Urinary bladder (tissue), 3 donors: ENCODE measurements at regions not wholly inside any gene's neighbourhood (a gene's known extent, or its start where the extent isn't known, plus 50 kb on each side); places are given as distances from the start of the nearest gene placed in this dataset.

Experiments
- DNase-seq: peaks from one replicate; pipeline ENCODE4 v3.0.0-alpha.2; 2015; ENCODE audit errors: extremely low spot score
- H3K27ac ChIP-seq: one replicate; pipeline ENCODE4 v1.5.1; 2013; ENCODE audit warnings: low read depth, mild to moderate bottlenecking, moderate library complexity
- H3K36me3 ChIP-seq: one replicate; pipeline ENCODE4 v1.6.1; 2013; ENCODE audit warnings: mild to moderate bottlenecking, moderate library complexity; ENCODE audit not compliant: insufficient read depth
- H3K4me1 ChIP-seq: one replicate; pipeline ENCODE4 v1.6.1; 2013; ENCODE audit warnings: mild to moderate bottlenecking, moderate library complexity; ENCODE audit not compliant: insufficient read depth
- H3K4me3 ChIP-seq: one replicate; pipeline ENCODE4 v1.5.1; 2013; ENCODE audit warnings: low read depth, low read length
- WGBS: extraction: QIAGEN DNeasy Blood & Tissue Kit; methylation state at CpG from one replicate; pipeline ENCODE4 v1.1.7; 2013; 5-methylcytosine and 5-hydroxymethylcytosine counted together
- donor health status: healthy with polysubstance abuse.
- donor health status: healthy.

GRCh38 chr7:68680235-68680872, 917.9 kb upstream of the AUTS2 start:
- Histone ChIP-seq H3K27ac (no peak overlapping the region), H3K4me3 (no peak overlapping the region), H3K36me3 (no peaks in the 10 kb centered on the region), H3K4me1 (no peaks in the 10 kb centered on the region)
- 73% methylated on average over 1 of the region's 1 CpG for WGBS
- no peak for DNase-seq

GRCh38 chr7:68682910-68683309, 915.4 kb upstream of the AUTS2 start:
- Histone ChIP-seq H3K36me3 (no peaks in the 10 kb centered on the region), H3K27ac (no peak overlapping the region), H3K4me1 (no peaks in the 10 kb centered on the region), H3K4me3 (no peak overlapping the region)
- DNase-seq = no peak
- 39% methylated on average over 5 of the region's 5 CpGs for WGBS

- 86% methylated on average over 8 of the region's 8 CpGs for WGBS
- DNase-seq = no peak
- H3K36me3 ChIP-seq = no peaks in the 10 kb centered on the region
Observed at GRCh38 chr7:68684246-68684839, 913.9 kb upstream of the AUTS2 start.

GRCh38 chr7:68684996-68685395, 913.3 kb upstream of the AUTS2 start:
- H3K4me3 ChIP-seq = no peak overlapping the region
- H3K36me3 ChIP-seq = no peaks in the 10 kb centered on the region
- no peaks in the 10 kb centered on the region for H3K4me1 ChIP-seq
- no peak for DNase-seq
- no peak overlapping the region for H3K27ac ChIP-seq
- 88% methylated on average over 7 of the region's 7 CpGs for WGBS

More at GRCh38 chr7:68684246-68684839, 913.9 kb upstream of the AUTS2 start:
- no peak overlapping the region for H3K4me3 ChIP-seq
- no peaks in the 10 kb centered on the region for H3K4me1 ChIP-seq
- H3K27ac ChIP-seq = no peak overlapping the region

- H3K4me1 ChIP-seq = no peaks in the 10 kb centered on the region
- no peak overlapping the region for H3K4me3 ChIP-seq
- H3K27ac ChIP-seq = no peak overlapping the region
- DNase-seq = no peak
- 58% methylated on average over 8 of the region's 8 CpGs for WGBS
- H3K36me3 ChIP-seq = no peaks in the 10 kb centered on the region
Observed at GRCh38 chr7:68688416-68689086, 909.7 kb upstream of the AUTS2 start.

- 88% methylated on average over 5 of the region's 5 CpGs for WGBS
- Histone ChIP-seq H3K27ac (no peak overlapping the region), H3K4me3 (no peak overlapping the region)
Observed at GRCh38 chr7:68689087-68689433, 909.2 kb upstream of the AUTS2 start.

GRCh38 chr7:68691261-68692216, 906.7 kb upstream of the AUTS2 start:
- no peak overlapping the region for H3K4me3 ChIP-seq
- no peak for DNase-seq
- no peaks in the 10 kb centered on the region for H3K4me1 ChIP-seq
- no peaks in the 10 kb centered on the region for H3K36me3 ChIP-seq
- WGBS = 77% methylated on average over 12 of the region's 12 CpGs
- no peak overlapping the region for H3K27ac ChIP-seq

More at GRCh38 chr7:68689087-68689433, 909.2 kb upstream of the AUTS2 start:
- Histone ChIP-seq H3K36me3 (no peaks in the 10 kb centered on the region), H3K4me1 (no peaks in the 10 kb centered on the region)
- no peak for DNase-seq

GRCh38 chr7:68692511-68692910, 905.8 kb upstream of the AUTS2 start:
- no peak overlapping the region for H3K4me3 ChIP-seq
- H3K27ac ChIP-seq = no peak overlapping the region
- DNase-seq = no peak
- 89% methylated on average over 4 of the region's 4 CpGs for WGBS
- no peaks in the 10 kb centered on the region for H3K4me1 ChIP-seq
- no peaks in the 10 kb centered on the region for H3K36me3 ChIP-seq

- no peak for DNase-seq
- 62% methylated on average over 1 of the region's 1 CpG for WGBS
Observed at GRCh38 chr7:68694656-68695055, 903.6 kb upstream of the AUTS2 start.

GRCh38 chr7:68697796-68698280, 900.4 kb upstream of the AUTS2 start:
- Histone ChIP-seq H3K27ac (no peak overlapping the region), H3K4me1 (no peaks in the 10 kb centered on the region), H3K36me3 (no peaks in the 10 kb centered on the region), H3K4me3 (no peak overlapping the region)
- no peak for DNase-seq
- 59% methylated on average over 7 of the region's 7 CpGs for WGBS

More at GRCh38 chr7:68694656-68695055, 903.6 kb upstream of the AUTS2 start:
- Histone ChIP-seq H3K27ac (no peak overlapping the region), H3K4me3 (no peak overlapping the region), H3K36me3 (no peaks in the 10 kb centered on the region), H3K4me1 (no peaks in the 10 kb centered on the region)

GRCh38 chr7:68699090-68699711, 899.1 kb upstream of the AUTS2 start:
- DNase-seq = no peak
- H3K27ac ChIP-seq = no peak overlapping the region
- H3K4me1 ChIP-seq = no peaks in the 10 kb centered on the region
- WGBS = 70% methylated on average over 6 of the region's 6 CpGs
- no peaks in the 10 kb centered on the region for H3K36me3 ChIP-seq
- H3K4me3 ChIP-seq = no peak overlapping the region

GRCh38 chr7:68700414-68700813, 897.9 kb upstream of the AUTS2 start:
- no peak overlapping the region for H3K27ac ChIP-seq
- H3K4me3 ChIP-seq = no peak overlapping the region
- no peak for DNase-seq
- no peaks in the 10 kb centered on the region for H3K4me1 ChIP-seq
- H3K36me3 ChIP-seq = no peaks in the 10 kb centered on the region
- WGBS = 76% methylated on average over 3 of the region's 3 CpGs

GRCh38 chr7:68706291-68706690, 892.0 kb upstream of the AUTS2 start:
- Histone ChIP-seq H3K36me3 (no peaks in the 10 kb centered on the region), H3K4me1 (no peaks in the 10 kb centered on the region), H3K4me3 (no peak overlapping the region), H3K27ac (no peak overlapping the region)
- no peak for DNase-seq
- WGBS = 52% methylated on average over 5 of the region's 5 CpGs
